ENCODE measurements at regions not wholly inside any gene's neighbourhood (a gene's known extent, or its start where the extent isn't known, plus 50 kb on each side); places are given as distances from the start of the nearest gene placed in this dataset.

DNA sequence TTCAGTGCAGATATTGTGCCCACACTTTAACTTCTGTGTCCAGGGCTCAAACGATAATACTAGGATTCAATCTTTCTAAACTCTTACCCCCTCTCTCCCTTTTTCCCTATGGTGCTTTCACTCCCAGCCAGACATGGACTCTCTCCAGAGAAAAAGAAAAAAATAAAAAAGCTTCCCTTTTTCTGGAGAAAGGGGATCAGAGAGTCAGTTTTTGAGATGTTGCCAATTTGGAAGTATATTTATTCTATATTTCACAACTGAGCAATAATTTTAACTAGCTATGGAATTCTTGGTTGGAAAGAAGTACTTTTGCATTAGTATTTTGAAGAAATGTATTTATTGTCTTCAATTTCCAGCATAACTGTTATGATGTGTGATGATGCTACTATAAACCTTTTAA is 72.2 kb upstream of the ZFP64 start:
- Histone ChIP-seq H3F3A (ENCODE audit: low read depth) (no peaks in the 10 kb centered on the region), H3K4me2 (ENCODE audit: low read depth, low read length, poor library complexity, severe bottlenecking) (no peak overlapping the region), H3K4me3 (ENCODE audit: low read length, poor library complexity, severe bottlenecking) (no peak overlapping the region), H3K4me1 (ENCODE audit: insufficient read depth, low read length, poor library complexity, severe bottlenecking) (no peaks in the 10 kb centered on the region), H3K27me3 (ENCODE audit: insufficient read depth, low read length, poor library complexity, severe bottlenecking) (peaks cover 3% of the 10 kb centered on the region), H2AFZ (ENCODE audit: low read length) (no peak overlapping the region), H3K9ac (ENCODE audit: low read depth, low read length, poor library complexity, severe bottlenecking) (no peak overlapping the region), H4K20me1 (ENCODE audit: insufficient read depth, low read length, poor library complexity, severe bottlenecking) (no peaks in the 10 kb centered on the region), H3K79me2 (ENCODE audit: insufficient read depth, low read length) (no peaks in the 10 kb centered on the region), H3K9me2 (replicated peaks; ENCODE audit: low read depth, low read length) (no peaks in the 10 kb centered on the region), H3K36me3 (ENCODE audit: insufficient read depth, low read length) (no peaks in the 10 kb centered on the region), H3K9me3 (ENCODE audit: insufficient read depth, low read depth, low read length) (no peaks in the 10 kb centered on the region)
- TF ChIP-seq, protein P1, sequence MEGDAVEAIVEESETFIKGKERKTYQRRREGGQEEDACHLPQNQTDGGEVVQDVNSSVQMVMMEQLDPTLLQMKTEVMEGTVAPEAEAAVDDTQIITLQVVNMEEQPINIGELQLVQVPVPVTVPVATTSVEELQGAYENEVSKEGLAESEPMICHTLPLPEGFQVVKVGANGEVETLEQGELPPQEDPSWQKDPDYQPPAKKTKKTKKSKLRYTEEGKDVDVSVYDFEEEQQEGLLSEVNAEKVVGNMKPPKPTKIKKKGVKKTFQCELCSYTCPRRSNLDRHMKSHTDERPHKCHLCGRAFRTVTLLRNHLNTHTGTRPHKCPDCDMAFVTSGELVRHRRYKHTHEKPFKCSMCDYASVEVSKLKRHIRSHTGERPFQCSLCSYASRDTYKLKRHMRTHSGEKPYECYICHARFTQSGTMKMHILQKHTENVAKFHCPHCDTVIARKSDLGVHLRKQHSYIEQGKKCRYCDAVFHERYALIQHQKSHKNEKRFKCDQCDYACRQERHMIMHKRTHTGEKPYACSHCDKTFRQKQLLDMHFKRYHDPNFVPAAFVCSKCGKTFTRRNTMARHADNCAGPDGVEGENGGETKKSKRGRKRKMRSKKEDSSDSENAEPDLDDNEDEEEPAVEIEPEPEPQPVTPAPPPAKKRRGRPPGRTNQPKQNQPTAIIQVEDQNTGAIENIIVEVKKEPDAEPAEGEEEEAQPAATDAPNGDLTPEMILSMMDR (conservative IDR thresholded peaks at IDR 0.05; ENCODE audit: low read length): no peak
- TF ChIP-seq EZH2phosphoT487 (IDR thresholded peaks at IDR 0.05; ENCODE audit: borderline replicate concordance): no peak

DNA sequence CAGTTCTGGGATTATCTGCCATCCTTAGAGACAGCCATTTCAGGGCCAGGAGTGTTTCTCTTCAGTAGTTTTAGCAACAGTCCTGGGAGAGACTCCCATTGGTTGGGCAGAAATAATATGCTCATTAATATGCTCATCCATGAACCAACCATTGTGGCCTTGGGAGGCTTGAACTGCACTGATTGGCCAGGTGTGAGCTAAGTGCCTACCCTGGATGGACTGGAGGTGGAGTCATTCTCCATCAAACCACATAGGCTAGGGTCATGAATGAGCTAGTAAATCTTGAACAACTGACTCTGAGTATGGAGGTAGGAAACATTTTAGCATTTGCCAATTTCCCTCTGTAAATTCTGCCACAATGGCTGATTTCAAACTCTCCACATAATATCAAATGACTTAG is 70.2 kb upstream of the ZFP64 start:
- Histone ChIP-seq H4K20me1 (ENCODE audit: insufficient read depth, low read length, poor library complexity, severe bottlenecking) (no peaks in the 10 kb centered on the region), H3F3A (ENCODE audit: low read depth) (no peaks in the 10 kb centered on the region), H3K4me1 (ENCODE audit: insufficient read depth, low read length, poor library complexity, severe bottlenecking) (no peaks in the 10 kb centered on the region), H3K9ac (ENCODE audit: low read depth, low read length, poor library complexity, severe bottlenecking) (no peak overlapping the region), H3K4me3 (ENCODE audit: low read length, poor library complexity, severe bottlenecking) (no peak overlapping the region), H3K9me3 (ENCODE audit: insufficient read depth, low read depth, low read length) (no peaks in the 10 kb centered on the region), H3K27me3 (ENCODE audit: insufficient read depth, low read length, poor library complexity, severe bottlenecking) (no peaks in the 10 kb centered on the region), H3K36me3 (ENCODE audit: insufficient read depth, low read length) (no peaks in the 10 kb centered on the region), H2AFZ (ENCODE audit: low read length) (no peak overlapping the region), H3K9me2 (replicated peaks; ENCODE audit: low read depth, low read length) (no peaks in the 10 kb centered on the region), H3K79me2 (ENCODE audit: insufficient read depth, low read length) (no peaks in the 10 kb centered on the region), H3K4me2 (ENCODE audit: low read depth, low read length, poor library complexity, severe bottlenecking) (no peak overlapping the region)
- TF ChIP-seq, protein P1 (conservative IDR thresholded peaks at IDR 0.05; ENCODE audit: low read length): no peak
- TF ChIP-seq EZH2phosphoT487 (IDR thresholded peaks at IDR 0.05; ENCODE audit: borderline replicate concordance): no peak

DNA sequence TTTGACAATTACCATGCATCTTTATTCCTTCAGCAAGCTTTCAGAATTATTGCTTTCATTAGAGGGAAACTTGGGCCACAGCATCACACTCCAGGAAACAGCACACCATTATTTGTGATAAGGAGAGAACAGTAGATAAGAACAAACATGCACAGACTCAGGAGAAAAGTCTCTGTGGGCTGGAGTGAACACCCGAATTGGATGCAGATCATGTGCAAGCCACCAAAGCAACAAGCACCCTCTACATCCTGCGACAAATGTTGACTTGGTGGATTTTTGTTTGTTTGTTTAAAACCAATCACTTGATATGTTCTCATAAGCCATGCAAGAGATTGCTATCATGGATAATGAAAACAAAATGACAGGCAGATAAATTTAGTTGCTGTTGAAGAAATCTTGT is 67.7 kb upstream of the ZFP64 start:
- no peaks in the 10 kb centered on the region for H3K27me3 ChIP-seq (ENCODE audit: insufficient read depth, low read length, poor library complexity, severe bottlenecking)
- no peaks in the 10 kb centered on the region for H3K9me3 ChIP-seq (ENCODE audit: insufficient read depth, low read depth, low read length)
- H4K20me1 ChIP-seq (ENCODE audit: insufficient read depth, low read length, poor library complexity, severe bottlenecking): no peaks in the 10 kb centered on the region
- H3F3A ChIP-seq (ENCODE audit: low read depth): no peaks in the 10 kb centered on the region
- H3K4me1 ChIP-seq (ENCODE audit: insufficient read depth, low read length, poor library complexity, severe bottlenecking): no peaks in the 10 kb centered on the region
- no peak overlapping the region for H3K4me2 ChIP-seq (ENCODE audit: low read depth, low read length, poor library complexity, severe bottlenecking)
- no peaks in the 10 kb centered on the region for H3K36me3 ChIP-seq (ENCODE audit: insufficient read depth, low read length)
- TF ChIP-seq, protein P1 (conservative IDR thresholded peaks at IDR 0.05; ENCODE audit: low read length): no peak
- TF ChIP-seq EZH2phosphoT487 (IDR thresholded peaks at IDR 0.05; ENCODE audit: borderline replicate concordance): no peak
- no peak overlapping the region for H2AFZ ChIP-seq (ENCODE audit: low read length)
- no peaks in the 10 kb centered on the region for H3K79me2 ChIP-seq (ENCODE audit: insufficient read depth, low read length)
- no peak overlapping the region for H3K4me3 ChIP-seq (ENCODE audit: low read length, poor library complexity, severe bottlenecking)
- H3K9me2 ChIP-seq (replicated peaks; ENCODE audit: low read depth, low read length): no peaks in the 10 kb centered on the region
- no peak overlapping the region for H3K9ac ChIP-seq (ENCODE audit: low read depth, low read length, poor library complexity, severe bottlenecking)
